MCF 10A (cell line): ENCODE measurements at regions not wholly inside any gene's neighbourhood (a gene's known extent, or its start where the extent isn't known, plus 50 kb on each side); places are given as distances from the start of the nearest gene placed in this dataset.
"Not testable (repeated sequence)": the region's sequence is repeated elsewhere in the genome, so short reads cannot be mapped to it uniquely, and the experiment has no call there.

Experiments
- BruUV-seq: library from RNA; stranded (reverse); fragments of 400-500 nt; replicated peaks from 2 replicates; lab custom pipeline; 2021; lab: Mats Ljungman, UMichigan
- CTCF ChIA-PET: fragments of 300-600 bp; sonication (Branson Sonifier 250); formaldehyde crosslinking; extraction: SDS; loops from one replicate; lab custom pipeline; 2021; ENCODE audit warnings: antibody characterized with exemption, inconsistent platforms; lab: Yijun Ruan, JAX
- POLR2A ChIA-PET: fragments of 300-600, 350-650 bp; sonication (Branson Sonifier 250); formaldehyde crosslinking; extraction: SDS; loops from one replicate; lab custom pipeline; 2020; ENCODE audit warnings: antibody characterized with exemption, inconsistent platforms; lab: Yijun Ruan, JAX
- DNase-seq: peaks from one replicate; pipeline ENCODE4 v3.0.0-alpha.2; 2018; ENCODE audit not compliant: unreplicated experiment
- H3K27ac Mint-ChIP-seq: one replicate; pipeline ENCODE4 v1.8.0; 2022; ENCODE audit warnings: mild to moderate bottlenecking, low read depth, mixed read lengths; ENCODE audit not compliant: unreplicated experiment
- H3K27me3 Mint-ChIP-seq: one replicate; pipeline ENCODE4 v1.8.0; 2022; ENCODE audit warnings: mixed read lengths; ENCODE audit not compliant: insufficient read depth, unreplicated experiment
- H3K36me3 Mint-ChIP-seq: one replicate; pipeline ENCODE4 v1.8.0; 2022; ENCODE audit warnings: mild to moderate bottlenecking, moderate library complexity, mixed read lengths; ENCODE audit not compliant: insufficient read depth, unreplicated experiment
- H3K4me1 Mint-ChIP-seq: one replicate; pipeline ENCODE4 v1.8.0; 2022; ENCODE audit warnings: mixed read lengths; ENCODE audit not compliant: insufficient read depth, unreplicated experiment
- H3K4me3 Mint-ChIP-seq: one replicate; pipeline ENCODE4 v1.8.0; 2022; ENCODE audit warnings: mild to moderate bottlenecking, moderate library complexity, mixed read lengths; ENCODE audit not compliant: unreplicated experiment
- H3K9me3 Mint-ChIP-seq: one replicate; pipeline ENCODE4 v1.8.0; 2022; ENCODE audit warnings: mixed read lengths; ENCODE audit not compliant: unreplicated experiment
- CTCF ChIP-seq: fragments of 200-600 bp; IDR thresholded peaks from one replicate; pipeline ENCODE4 v1.8.0; 2022; ENCODE audit warnings: antibody characterized with exemption, mild to moderate bottlenecking; ENCODE audit not compliant: unreplicated experiment
- intact Hi-C: fragments of 100-400 bp; cut with micrococcal nuclease; formaldehyde crosslinking; loops from 2 replicates; pipeline ENCODE4 v1.14.1; 2022

GRCh38 chr3:80334534-80334933 is 566.7 kb upstream of the ROBO1 start:
- ChIA-PET POLR2A (no interaction called here), CTCF (no interaction called here)
- no TSS peak for BruUV-seq
- intact Hi-C loops, result no loop called here
- DNase-seq, result no peak
- Mint-ChIP-seq H3K27me3 (no peaks in the 10 kb centered on the region), H3K36me3 (no peaks in the 10 kb centered on the region), H3K4me3 (no peak overlapping the region), H3K9me3 (peaks cover 7% of the 10 kb centered on the region), H3K4me1 (no peaks in the 10 kb centered on the region), H3K27ac (no peak overlapping the region)
- TF ChIP-seq CTCF, result no peak

- no peak overlapping the region for H3K27ac Mint-ChIP-seq
- ChIA-PET POLR2A (no interaction called here), CTCF (no interaction called here)
- no peaks in the 10 kb centered on the region for H3K36me3 Mint-ChIP-seq
- H3K27me3 Mint-ChIP-seq, result no peaks in the 10 kb centered on the region
- peaks cover 7% of the 10 kb centered on the region for H3K9me3 Mint-ChIP-seq
- DNase-seq, result no peak
- no peak overlapping the region for H3K4me3 Mint-ChIP-seq
- no peaks in the 10 kb centered on the region for H3K4me1 Mint-ChIP-seq
- no TSS peak for BruUV-seq
- intact Hi-C loops, result no loop called here
- TF ChIP-seq CTCF, result no peak
These were observed 563.8 kb upstream of the ROBO1 start for GRCh38 chr3:80331494-80332170.

GRCh38 chr3:80314541-80314940 is 546.7 kb upstream of the ROBO1 start:
- DNase-seq, H3K27ac Mint-ChIP-seq, H3K4me3 Mint-ChIP-seq, BruUV-seq, CTCF ChIA-PET, H3K27me3 Mint-ChIP-seq, intact Hi-C loops, H3K4me1 Mint-ChIP-seq, H3K36me3 Mint-ChIP-seq, POLR2A ChIA-PET: not testable (repeated sequence)
- H3K9me3 Mint-ChIP-seq, result peaks cover 23% of the 10 kb centered on the region

- H3K27ac Mint-ChIP-seq, result no peak overlapping the region
- no peaks in the 10 kb centered on the region for H3K36me3 Mint-ChIP-seq
- no peak for DNase-seq
- CTCF ChIA-PET, result no interaction called here
- intact Hi-C loops, result no loop called here
- no peaks in the 10 kb centered on the region for H3K27me3 Mint-ChIP-seq
- POLR2A ChIA-PET, result no interaction called here
- TF ChIP-seq CTCF, result no peak
- H3K9me3 Mint-ChIP-seq, result peaks cover 19% of the 10 kb centered on the region
- no TSS peak for BruUV-seq
- no peaks in the 10 kb centered on the region for H3K4me1 Mint-ChIP-seq
- H3K4me3 Mint-ChIP-seq, result no peak overlapping the region
These were observed 540.8 kb upstream of the ROBO1 start for GRCh38 chr3:80308637-80309036.
